Keratinocyte (primary cell): ENCODE measurements at regions not wholly inside any gene's neighbourhood (a gene's known extent, or its start where the extent isn't known, plus 50 kb on each side); places are given as distances from the start of the nearest gene placed in this dataset.

Experiments used
- CTCF ChIP-seq, 3 experiments: IDR thresholded peaks in 1 of 3; conservative IDR thresholded peaks in 1 of 3; optimal IDR thresholded peaks in 1 of 3; 2 replicates in 2 of 3; 3 replicates in 1 of 3; pipeline versions ENCODE3 to v1.5.1; 2011; ENCODE audit warnings: low read length in 3 of 3, mild to moderate bottlenecking in 3 of 3, moderate library complexity in 2 of 3, control low read depth in 1 of 3, inconsistent platforms in 1 of 3; ENCODE audit not compliant: insufficient read depth in 2 of 3; ENCODE audit errors: extremely low read depth in 1 of 3
- EZH2 ChIP-seq: IDR thresholded peaks from one replicate; pipeline ENCODE4 v1.6.1; 2012; ENCODE audit warnings: inconsistent platforms, mild to moderate bottlenecking, low read length, moderate library complexity

GRCh38 chr13:44273991-44274770 is 99.4 kb upstream of the SERP2 start:
- TF ChIP-seq CTCF (optimal IDR thresholded peaks at IDR 0.05 in 1 of 3, IDR thresholded peaks at IDR 0.05 in 1 of 3, conservative IDR thresholded peaks at IDR 0.05 in 1 of 3; ENCODE audit: extremely low read depth in 1 of 3, insufficient read depth in 2 of 3, low read length in 3 of 3): no peak
- no peak for TF ChIP-seq EZH2
